ENCODE measurements at regions not wholly inside any gene's neighbourhood (a gene's known extent, or its start where the extent isn't known, plus 50 kb on each side); places are given as distances from the start of the nearest gene placed in this dataset.
"Not testable (repeated sequence)": the region's sequence is repeated elsewhere in the genome, so short reads cannot be mapped to it uniquely, and the experiment has no call there.

DNA sequence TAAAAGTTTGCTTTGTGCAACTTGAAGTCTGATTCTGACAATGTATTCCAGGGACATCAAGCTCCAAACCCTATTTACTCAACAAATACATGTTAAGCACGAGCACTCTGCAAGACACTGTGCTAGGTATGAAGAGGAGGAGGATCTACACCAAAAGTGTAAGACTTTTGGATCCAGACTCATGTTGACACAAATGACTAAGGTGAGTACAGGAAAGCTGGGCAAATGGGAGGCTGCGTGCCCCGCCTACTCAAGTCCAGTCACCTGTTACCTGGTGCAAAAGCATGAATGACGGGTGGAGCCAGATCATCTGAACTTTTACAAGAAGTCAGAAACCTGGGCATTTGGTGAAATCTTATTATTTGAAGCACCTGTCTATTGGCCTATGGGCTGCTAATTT lies 120.7 kb downstream of the ABCC12 start:
- no peak for DNase-seq
- Histone ChIP-seq H3K79me2 (ENCODE audit: low read length) (no peaks in the 10 kb centered on the region), H3K27ac (ENCODE audit: low read length) (no peak overlapping the region), H3K9me3 (ENCODE audit: low read length) (peaks cover 5% of the 10 kb centered on the region; the same call in 1 of the 2 replicates), H4K20me1 (ENCODE audit: insufficient read depth, low read depth, low read length) (no peaks in the 10 kb centered on the region), H3K4me2 (ENCODE audit: low read depth, low read length, poor library complexity, severe bottlenecking) (no peak overlapping the region), H3K36me3 (ENCODE audit: insufficient read depth, low read length) (peaks cover 3% of the 10 kb centered on the region; the same call in 1 of the 2 replicates), H3K9me2 (replicated peaks; ENCODE audit: insufficient read depth, low read length) (no peaks in the 10 kb centered on the region), H3K9ac (ENCODE audit: low read length) (no peak overlapping the region), H3K4me3 (ENCODE audit: low read length) (no peak overlapping the region), H3K4me1 (ENCODE audit: low read length) (peaks cover 37% of the 10 kb centered on the region), H2AFZ (ENCODE audit: low read length) (no peak overlapping the region), H3K27me3 (ENCODE audit: low read length) (no peaks in the 10 kb centered on the region)

DNA sequence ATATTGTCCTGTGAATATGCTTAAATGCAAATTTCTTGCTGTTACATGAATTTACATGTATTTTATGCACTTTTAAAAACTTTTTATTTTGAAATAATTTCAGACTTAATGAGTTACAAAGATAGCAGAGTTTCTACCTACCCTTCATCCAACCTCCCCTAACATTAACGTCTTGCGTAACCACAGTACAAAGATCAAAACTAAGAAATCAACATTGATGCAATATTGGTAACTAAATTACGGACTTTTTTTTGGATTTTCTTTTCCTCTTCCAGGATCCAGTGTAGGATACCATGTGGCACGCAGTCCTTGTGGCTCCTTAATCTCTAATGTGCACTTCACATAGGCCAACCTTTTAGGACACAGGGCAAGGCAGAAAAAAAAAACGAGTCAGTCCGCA lies 124.9 kb downstream of the ABCC12 start:
- DNase-seq, result no peak
- Histone ChIP-seq H3K9ac (ENCODE audit: low read length) (no peak overlapping the region), H3K9me3 (ENCODE audit: low read length) (peaks cover 5% of the 10 kb centered on the region; the same call in 1 of the 2 replicates), H2AFZ (ENCODE audit: low read length) (no peak overlapping the region), H3K4me1 (ENCODE audit: low read length) (peaks cover 38% of the 10 kb centered on the region), H3K27ac (ENCODE audit: low read length) (no peak overlapping the region), H3K4me3 (ENCODE audit: low read length) (no peak overlapping the region), H4K20me1 (ENCODE audit: insufficient read depth, low read depth, low read length) (no peaks in the 10 kb centered on the region), H3K79me2 (ENCODE audit: low read length) (no peaks in the 10 kb centered on the region), H3K9me2 (replicated peaks; ENCODE audit: insufficient read depth, low read length) (no peaks in the 10 kb centered on the region), H3K27me3 (ENCODE audit: low read length) (no peaks in the 10 kb centered on the region), H3K4me2 (ENCODE audit: low read depth, low read length, poor library complexity, severe bottlenecking) (no peak overlapping the region), H3K36me3 (ENCODE audit: insufficient read depth, low read length) (peaks cover 3% of the 10 kb centered on the region; the same call in 1 of the 2 replicates)

DNA sequence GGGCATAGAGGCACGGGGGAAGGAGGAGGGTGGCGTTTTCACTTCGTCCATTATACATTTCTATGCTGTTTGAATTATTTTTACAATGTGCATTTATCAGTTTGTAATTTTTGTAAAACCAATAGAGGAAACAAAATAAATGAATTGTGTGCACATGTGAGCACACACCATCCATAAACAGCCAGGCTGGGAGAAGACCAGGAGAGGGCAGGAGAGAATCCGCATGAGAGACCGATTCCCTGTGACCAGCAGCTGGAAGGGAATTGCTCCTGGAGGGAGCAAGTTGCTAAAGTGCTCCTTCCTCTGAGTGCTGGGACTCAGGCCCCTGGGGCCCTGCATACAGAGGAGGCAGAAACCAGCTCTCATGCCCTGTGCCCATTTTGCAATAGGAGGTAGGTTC lies 126.0 kb downstream of the ABCC12 start:
- H3K9me3 ChIP-seq (ENCODE audit: low read length), result peaks cover 5% of the 10 kb centered on the region; the same call in 1 of the 2 replicates
- H2AFZ ChIP-seq (ENCODE audit: low read length), result no peak overlapping the region

DNA sequence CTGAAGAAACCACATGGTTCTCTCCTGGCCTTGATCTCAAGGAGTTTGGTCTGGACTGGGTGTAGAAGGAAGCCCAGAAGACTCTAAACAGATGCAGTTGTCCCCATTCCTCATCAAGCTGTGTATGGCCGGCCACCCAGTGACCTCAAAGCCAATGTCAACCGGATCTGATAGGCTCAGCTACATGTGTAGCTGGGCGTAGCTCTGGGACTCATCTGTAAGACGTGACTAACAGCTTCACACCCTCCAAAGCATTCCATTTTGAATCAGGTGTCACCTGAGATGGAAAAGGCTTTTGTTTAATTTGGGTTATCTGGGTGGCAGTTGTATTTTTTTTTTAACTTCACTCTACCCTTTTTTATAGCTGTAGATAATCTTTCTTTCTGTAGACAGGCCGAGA lies 130.4 kb downstream of the ABCC12 start:
- peak; percentile 69 for DNase-seq
- H3K79me2 ChIP-seq (ENCODE audit: low read length), result no peaks in the 10 kb centered on the region
- no peak overlapping the region for H2AFZ ChIP-seq (ENCODE audit: low read length)
- peak overlapping the region; percentile 93 for H3K27ac ChIP-seq (ENCODE audit: low read length)
- 0 out of 2 replicates have a peak, but pooled peaks cover 3% of the 10 kb centered on the region for H3K27me3 ChIP-seq (ENCODE audit: low read length)
- H3K4me1 ChIP-seq (ENCODE audit: low read length), result peaks cover 82% of the 10 kb centered on the region
- H3K9ac ChIP-seq (ENCODE audit: low read length), result peak overlapping the region; percentile 62
- H3K9me2 ChIP-seq (replicated peaks; ENCODE audit: insufficient read depth, low read length), result no peaks in the 10 kb centered on the region
- H3K4me2 ChIP-seq (ENCODE audit: low read depth, low read length, poor library complexity, severe bottlenecking), result peak overlapping the region; percentile 57
- H3K9me3 ChIP-seq (ENCODE audit: low read length), result no peaks in the 10 kb centered on the region
- H4K20me1 ChIP-seq (ENCODE audit: insufficient read depth, low read depth, low read length), result no peaks in the 10 kb centered on the region
- peak overlapping the region; percentile 27 for H3K4me3 ChIP-seq (ENCODE audit: low read length)
- no peaks in the 10 kb centered on the region for H3K36me3 ChIP-seq (ENCODE audit: insufficient read depth, low read length)

More for the DNA sequence above, 126.0 kb downstream of the ABCC12 start:
- Histone ChIP-seq H3K27me3 (ENCODE audit: low read length) (no peaks in the 10 kb centered on the region), H3K79me2 (ENCODE audit: low read length) (no peaks in the 10 kb centered on the region), H3K9me2 (replicated peaks; ENCODE audit: insufficient read depth, low read length) (no peaks in the 10 kb centered on the region), H3K9ac (ENCODE audit: low read length) (no peak overlapping the region), H3K36me3 (ENCODE audit: insufficient read depth, low read length) (peaks cover 3% of the 10 kb centered on the region; the same call in 1 of the 2 replicates), H4K20me1 (ENCODE audit: insufficient read depth, low read depth, low read length) (no peaks in the 10 kb centered on the region), H3K4me3 (ENCODE audit: low read length) (no peak overlapping the region), H3K4me2 (ENCODE audit: low read depth, low read length, poor library complexity, severe bottlenecking) (no peak overlapping the region), H3K27ac (ENCODE audit: low read length) (no peak overlapping the region), H3K4me1 (ENCODE audit: low read length) (peaks cover 48% of the 10 kb centered on the region)
- DNase-seq, result no peak

DNA sequence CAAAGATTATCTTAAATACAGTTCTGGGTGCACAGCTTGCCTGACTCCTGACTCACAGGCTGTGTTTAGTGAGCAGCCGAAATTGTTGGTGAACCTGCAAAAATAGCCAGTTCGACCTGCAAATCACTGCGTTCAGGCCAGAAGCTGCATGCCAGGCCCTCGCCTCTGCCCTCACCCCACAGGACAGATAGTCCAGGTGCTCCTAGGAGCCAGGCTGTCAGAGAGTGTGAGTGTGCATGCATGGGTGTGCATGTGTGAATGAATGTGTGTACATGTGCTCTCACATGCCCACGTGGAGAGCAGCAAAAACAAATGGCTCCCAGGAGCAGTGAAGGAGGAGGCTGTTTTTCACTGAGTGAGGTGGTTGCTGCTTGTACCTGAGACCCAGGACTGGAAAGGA lies 131.8 kb downstream of the ABCC12 start:
- Histone ChIP-seq H3K27me3 (ENCODE audit: low read length) (0 out of 2 replicates have a peak, but pooled peaks cover 3% of the 10 kb centered on the region), H3K4me3 (ENCODE audit: low read length) (no peak overlapping the region), H3K9me2 (replicated peaks; ENCODE audit: insufficient read depth, low read length) (no peaks in the 10 kb centered on the region), H3K9me3 (ENCODE audit: low read length) (no peaks in the 10 kb centered on the region), H2AFZ (ENCODE audit: low read length) (peak overlapping the region; percentile 86), H3K4me2 (ENCODE audit: low read depth, low read length, poor library complexity, severe bottlenecking) (peak overlapping the region; percentile 32), H3K4me1 (ENCODE audit: low read length) (peaks cover 73% of the 10 kb centered on the region), H3K9ac (ENCODE audit: low read length) (peak overlapping the region; percentile 48; the same call in 1 of the 2 replicates), H4K20me1 (ENCODE audit: insufficient read depth, low read depth, low read length) (no peaks in the 10 kb centered on the region), H3K36me3 (ENCODE audit: insufficient read depth, low read length) (no peaks in the 10 kb centered on the region), H3K79me2 (ENCODE audit: low read length) (no peaks in the 10 kb centered on the region), H3K27ac (ENCODE audit: low read length) (peak overlapping the region; percentile 93)
- peak; percentile 55 for DNase-seq

DNA sequence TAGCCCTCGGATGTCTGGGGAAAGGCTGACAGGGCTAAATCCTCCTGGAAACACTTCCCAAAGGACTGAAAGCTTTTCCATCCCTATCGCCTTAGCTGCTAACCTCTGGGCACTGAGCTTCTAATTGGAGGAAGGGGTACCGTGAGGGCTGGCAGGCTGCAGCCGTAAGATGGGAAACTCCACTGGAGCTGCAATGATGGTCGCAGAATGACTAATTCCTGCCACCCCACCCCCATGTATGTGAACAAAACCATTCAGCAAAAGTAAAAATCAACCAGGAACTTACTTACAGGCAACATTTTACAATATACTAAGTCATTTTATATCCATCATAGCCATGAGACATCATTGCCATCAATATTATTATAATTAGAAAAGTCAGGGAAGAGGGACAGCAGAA lies 133.3 kb downstream of the ABCC12 start:
- Histone ChIP-seq H3K9me2 (replicated peaks; ENCODE audit: insufficient read depth, low read length) (no peaks in the 10 kb centered on the region), H3K9me3 (ENCODE audit: low read length) (no peaks in the 10 kb centered on the region), H3K4me2 (ENCODE audit: low read depth, low read length, poor library complexity, severe bottlenecking) (no peak overlapping the region), H3K27ac (ENCODE audit: low read length) (no peak overlapping the region), H4K20me1 (ENCODE audit: insufficient read depth, low read depth, low read length) (no peaks in the 10 kb centered on the region), H3K36me3 (ENCODE audit: insufficient read depth, low read length) (no peaks in the 10 kb centered on the region), H2AFZ (ENCODE audit: low read length) (peak overlapping the region; percentile 32; the same call in 1 of the 2 replicates), H3K79me2 (ENCODE audit: low read length) (no peaks in the 10 kb centered on the region), H3K9ac (ENCODE audit: low read length) (no peak overlapping the region), H3K27me3 (ENCODE audit: low read length) (0 out of 2 replicates have a peak, but pooled peaks cover 3% of the 10 kb centered on the region), H3K4me3 (ENCODE audit: low read length) (no peak overlapping the region), H3K4me1 (ENCODE audit: low read length) (peaks cover 61% of the 10 kb centered on the region)
- no peak for DNase-seq

DNA sequence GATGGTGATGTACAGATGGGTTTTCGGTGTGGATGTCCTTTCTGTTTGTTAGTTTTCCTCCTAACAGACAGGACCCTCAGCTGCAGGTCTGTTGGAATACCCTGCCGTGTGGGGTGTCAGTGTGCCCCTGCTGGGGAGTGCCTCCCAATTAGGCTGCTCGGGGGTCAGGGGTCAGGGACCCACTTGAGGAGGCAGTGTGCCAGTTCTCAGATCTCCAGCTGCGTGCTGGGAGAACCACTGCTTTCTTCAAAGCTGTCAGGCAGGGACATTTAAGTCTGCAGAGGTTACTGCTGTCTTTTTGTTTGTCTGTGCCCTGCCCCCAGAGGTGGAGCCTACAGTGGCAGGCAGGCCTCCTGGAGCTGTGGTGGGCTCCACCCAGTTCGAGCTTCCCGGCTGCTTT lies 135.2 kb downstream of the ABCC12 start:
- not testable (repeated sequence) for H3K9me2 ChIP-seq (replicated peaks; ENCODE audit: insufficient read depth, low read length); H2AFZ ChIP-seq (ENCODE audit: low read length); H3K4me3 ChIP-seq (ENCODE audit: low read length); H3K27ac ChIP-seq (ENCODE audit: low read length); H4K20me1 ChIP-seq (ENCODE audit: insufficient read depth, low read depth, low read length); H3K79me2 ChIP-seq (ENCODE audit: low read length); DNase-seq; H3K9me3 ChIP-seq (ENCODE audit: low read length); H3K9ac ChIP-seq (ENCODE audit: low read length); H3K27me3 ChIP-seq (ENCODE audit: low read length); H3K4me2 ChIP-seq (ENCODE audit: low read depth, low read length, poor library complexity, severe bottlenecking); H3K36me3 ChIP-seq (ENCODE audit: insufficient read depth, low read length)
- peaks cover 42% of the 10 kb centered on the region for H3K4me1 ChIP-seq (ENCODE audit: low read length)

DNA sequence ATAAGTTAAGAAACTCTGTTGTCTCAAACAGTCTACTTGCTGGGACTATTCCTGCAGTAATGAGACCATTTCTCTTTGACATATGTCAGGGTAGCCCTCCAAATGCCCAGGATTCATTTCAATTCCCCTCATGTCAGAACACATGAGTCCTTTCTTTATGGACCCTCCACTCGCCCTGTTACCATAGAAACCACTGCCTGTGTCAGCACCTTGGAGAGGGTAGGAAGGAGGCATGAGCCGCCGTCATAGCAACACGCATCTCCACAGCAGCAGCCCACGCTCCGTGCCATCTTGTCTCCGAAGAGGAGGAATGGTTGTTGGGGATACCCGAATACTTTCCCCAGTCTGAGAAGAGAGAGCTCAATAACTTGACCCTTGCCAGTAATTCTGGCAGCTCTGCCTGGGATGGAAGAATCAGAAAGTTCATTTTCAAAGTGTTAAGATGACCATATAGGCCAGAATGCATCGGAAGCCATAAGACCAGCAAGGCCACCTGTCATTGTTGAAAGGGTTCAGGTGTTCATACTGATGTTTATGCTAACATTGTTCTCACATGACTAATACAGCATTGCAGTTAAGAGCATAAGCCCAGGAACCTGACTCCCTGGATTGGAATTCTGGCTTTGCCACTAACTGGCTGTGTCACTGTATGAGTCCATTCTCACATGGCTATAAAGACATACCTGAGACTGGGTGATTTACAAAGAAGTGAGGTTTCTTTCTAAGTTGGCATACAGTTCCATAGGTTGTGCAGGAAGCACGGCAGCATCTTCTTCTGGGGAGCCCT lies 141.3 kb downstream of the ABCC12 start:
- H3K27me3 ChIP-seq (ENCODE audit: low read length), result no peaks in the 10 kb centered on the region
- no peaks in the 10 kb centered on the region for H3K9me3 ChIP-seq (ENCODE audit: low read length)
- peak overlapping the region; percentile 78 for H3K4me2 ChIP-seq (ENCODE audit: low read depth, low read length, poor library complexity, severe bottlenecking)
- peak overlapping the region; percentile 55 for H3K9ac ChIP-seq (ENCODE audit: low read length)
- no peaks in the 10 kb centered on the region for H3K79me2 ChIP-seq (ENCODE audit: low read length)
- H2AFZ ChIP-seq (ENCODE audit: low read length), result no peak overlapping the region
- no peak overlapping the region for H3K4me3 ChIP-seq (ENCODE audit: low read length)
- DNase-seq, result peak; percentile 67
- no peaks in the 10 kb centered on the region for H3K9me2 ChIP-seq (replicated peaks; ENCODE audit: insufficient read depth, low read length)
- H3K4me1 ChIP-seq (ENCODE audit: low read length), result peaks cover 52% of the 10 kb centered on the region
- H3K36me3 ChIP-seq (ENCODE audit: insufficient read depth, low read length), result no peaks in the 10 kb centered on the region
- peak overlapping the region; percentile 99 for H3K27ac ChIP-seq (ENCODE audit: low read length)
- H4K20me1 ChIP-seq (ENCODE audit: insufficient read depth, low read depth, low read length), result no peaks in the 10 kb centered on the region

All from Karpas-422 (cell line).